Activated CD8-positive, alpha-beta T cell treated with anti-CD3 and anti-CD28 coated beads for 36 hours (primary cell): ENCODE measurements at regions not wholly inside any gene's neighbourhood (a gene's known extent, or its start where the extent isn't known, plus 50 kb on each side); places are given as distances from the start of the nearest gene placed in this dataset.

ENCODE experiments used
- ATAC-seq: fragments of 200-7000 bp; cut with Tn5 transposase; one replicate; pipeline ENCODE4 v1.10.0; 2021; ENCODE audit warnings: mild to moderate bottlenecking, moderate library complexity
- CTCF ChIA-PET: fragments of 350-600 bp; sonication (Branson Sonifier 250); formaldehyde crosslinking; loops from one replicate; lab custom pipeline; 2021; ENCODE audit warnings: antibody characterized with exemption; lab: Charles Lee
- POLR2A ChIA-PET: fragments of 350-600 bp; sonication (Branson Sonifier 250); formaldehyde crosslinking; loops from one replicate; lab custom pipeline; 2021; ENCODE audit warnings: antibody characterized with exemption; lab: Charles Lee
- DNase-seq: peaks from one replicate; pipeline ENCODE4 v3.0.0-alpha.2; 2020
- H3K27ac Mint-ChIP-seq: one replicate; pipeline ENCODE4 v1.8.0; 2021; ENCODE audit warnings: mild to moderate bottlenecking, mixed read lengths
- H3K27me3 Mint-ChIP-seq: one replicate; pipeline ENCODE4 v1.8.0; 2021; ENCODE audit warnings: mixed read lengths
- H3K36me3 Mint-ChIP-seq: one replicate; pipeline ENCODE4 v1.8.0; 2021; ENCODE audit warnings: low read depth, mixed read lengths
- H3K4me1 Mint-ChIP-seq: one replicate; pipeline ENCODE4 v1.8.0; 2021; ENCODE audit warnings: low read depth, mixed read lengths
- H3K4me3 Mint-ChIP-seq: one replicate; pipeline ENCODE4 v1.8.0; 2021; ENCODE audit warnings: mild to moderate bottlenecking, moderate library complexity, mixed read lengths
- H3K9me3 Mint-ChIP-seq: one replicate; pipeline ENCODE4 v1.8.0; 2021; ENCODE audit warnings: mixed read lengths
- CTCF ChIP-seq: fragments of 200-600 bp; IDR thresholded peaks from one replicate; pipeline ENCODE4 v1.8.0; 2022; ENCODE audit warnings: antibody characterized with exemption, mild to moderate bottlenecking
- intact Hi-C: fragments of 100-400 bp; cut with micrococcal nuclease; formaldehyde crosslinking; loops from one replicate; pipeline ENCODE4 v1.10.0; 2022

- no peak for TF ChIP-seq CTCF
- no peak for DNase-seq
- ChIA-PET POLR2A (no interaction called here), CTCF (no interaction called here)
- no peak for ATAC-seq
- Mint-ChIP-seq H3K4me3 (no peak overlapping the region), H3K27ac (no peak overlapping the region), H3K9me3 (peaks cover 4% of the 10 kb centered on the region), H3K4me1 (no peaks in the 10 kb centered on the region), H3K27me3 (no peaks in the 10 kb centered on the region), H3K36me3 (no peaks in the 10 kb centered on the region)
- intact Hi-C loops = no loop called here
Measured at GRCh38 chr4:111492496-111492895, 652.8 kb upstream of the FAM241A start.

- DNase-seq = no peak
- Mint-ChIP-seq H3K4me1 (no peaks in the 10 kb centered on the region), H3K36me3 (no peaks in the 10 kb centered on the region), H3K4me3 (no peak overlapping the region), H3K27ac (no peak overlapping the region), H3K9me3 (no peaks in the 10 kb centered on the region), H3K27me3 (no peaks in the 10 kb centered on the region)
- no peak for TF ChIP-seq CTCF
- ChIA-PET POLR2A (no interaction called here), CTCF (no interaction called here)
- intact Hi-C loops = no loop called here
- no peak for ATAC-seq
Measured at GRCh38 chr4:111494471-111494870, 650.8 kb upstream of the FAM241A start.

GRCh38 chr4:111494971-111495370 lies 650.3 kb upstream of the FAM241A start:
- ATAC-seq = no peak
- ChIA-PET POLR2A (no interaction called here), CTCF (no interaction called here)
- TF ChIP-seq CTCF = no peak
- Mint-ChIP-seq H3K4me1 (no peaks in the 10 kb centered on the region), H3K36me3 (no peaks in the 10 kb centered on the region), H3K27me3 (no peaks in the 10 kb centered on the region), H3K27ac (no peak overlapping the region), H3K9me3 (no peaks in the 10 kb centered on the region), H3K4me3 (no peak overlapping the region)
- DNase-seq = no peak
- intact Hi-C loops = no loop called here

- H3K4me1 Mint-ChIP-seq = no peaks in the 10 kb centered on the region
- no peaks in the 10 kb centered on the region for H3K27me3 Mint-ChIP-seq
- CTCF ChIA-PET = no interaction called here
- DNase-seq (no peak), ATAC-seq (no peak)
- intact Hi-C loops = no loop called here
- POLR2A ChIA-PET = no interaction called here
- TF ChIP-seq CTCF = no peak
- no peaks in the 10 kb centered on the region for H3K36me3 Mint-ChIP-seq
- H3K27ac Mint-ChIP-seq = no peak overlapping the region
- H3K4me3 Mint-ChIP-seq = no peak overlapping the region
- no peaks in the 10 kb centered on the region for H3K9me3 Mint-ChIP-seq
Measured at GRCh38 chr4:111499291-111499690, 646.0 kb upstream of the FAM241A start.

GRCh38 chr4:111499706-111500105 lies 645.5 kb upstream of the FAM241A start:
- ChIA-PET POLR2A (no interaction called here), CTCF (no interaction called here)
- H3K4me1 Mint-ChIP-seq = no peaks in the 10 kb centered on the region
- H3K4me3 Mint-ChIP-seq = no peak overlapping the region
- no peak for ATAC-seq
- DNase-seq = no peak
- H3K27me3 Mint-ChIP-seq = no peaks in the 10 kb centered on the region
- no peaks in the 10 kb centered on the region for H3K9me3 Mint-ChIP-seq
- H3K27ac Mint-ChIP-seq = no peak overlapping the region
- no peak for TF ChIP-seq CTCF
- intact Hi-C loops = no loop called here
- no peaks in the 10 kb centered on the region for H3K36me3 Mint-ChIP-seq
